Vagina (tissue), 2 donors: ENCODE measurements at regions not wholly inside any gene's neighbourhood (a gene's known extent, or its start where the extent isn't known, plus 50 kb on each side); places are given as distances from the start of the nearest gene placed in this dataset.

Source experiments
- DNase-seq, 2 donors: peaks; one replicate each; pipeline ENCODE4 v3.0.0-alpha.2; 2017; ENCODE audit errors: extremely low spot score in 2 of 2
- H3K27ac ChIP-seq: fragments of 200-600 bp; sonication (generic); one replicate; pipeline ENCODE4 v1.5.1; 2019
- H3K27me3 ChIP-seq: fragments of 200-600 bp; sonication (generic); one replicate; pipeline ENCODE4 v1.5.1; 2019
- H3K36me3 ChIP-seq, 2 donors: fragments of 200-600 bp; sonication (generic); one replicate each; pipeline ENCODE4 v1.5.1; 2017 to 2019
- H3K4me1 ChIP-seq: fragments of 200-600 bp; sonication (generic); one replicate; pipeline ENCODE4 v1.5.1; 2019
- H3K4me3 ChIP-seq, 2 donors: fragments of 200-600 bp; sonication (generic); 1 replicate in 1 of 2; 2 replicates in 1 of 2; pipeline ENCODE4 v1.5.1; 2016 to 2019
- H3K9me3 ChIP-seq: fragments of 200-600 bp; sonication (generic); one replicate; pipeline ENCODE4 v1.5.1; 2019
- CTCF ChIP-seq, 3 experiments: fragments of 450-650 bp in 2 of 3; fragments of 200-600 bp in 1 of 3; sonication (generic) in 1 of 3; IDR thresholded peaks; one replicate each; pipeline ENCODE4 v1.5.1; 2017 to 2019; ENCODE audit warnings: antibody characterized with exemption in 3 of 3, mild to moderate bottlenecking in 2 of 3, moderate library complexity in 2 of 3
- POLR2A ChIP-seq, 2 donors: fragments of 450-650 bp; IDR thresholded peaks; one replicate each; pipeline ENCODE4 v1.6.1; 2017; ENCODE audit warnings: antibody characterized with exemption in 2 of 2, mild to moderate bottlenecking in 2 of 2, moderate library complexity in 2 of 2
- POLR2AphosphoS5 ChIP-seq, 2 donors: sonication (generic); formaldehyde crosslinking; IDR thresholded peaks; one replicate each; pipeline ENCODE4 v1.9.0; 2017; ENCODE audit warnings: antibody characterized with exemption in 2 of 2, mild to moderate bottlenecking in 2 of 2, low read depth in 1 of 2; ENCODE audit not compliant: insufficient read depth in 1 of 2
- intact Hi-C: fragments of 100-400 bp; cut with DNase I; formaldehyde crosslinking; loops from one replicate; pipeline ENCODE4 v1.15.1; 2023

GRCh38 chr17:33398386-33398785 lies 105.3 kb upstream of the ASIC2 start:
- Histone ChIP-seq H3K4me3 (no peak overlapping the region), H3K9me3 (no peaks in the 10 kb centered on the region), H3K4me1 (no peaks in the 10 kb centered on the region), H3K36me3 (no peaks in the 10 kb centered on the region), H3K27ac (no peak overlapping the region), H3K27me3 (no peaks in the 10 kb centered on the region)
- intact Hi-C loops = no loop called here
- TF ChIP-seq CTCF (IDR thresholded peaks at IDR 0.05) = no peak
- TF ChIP-seq POLR2AphosphoS5 (IDR thresholded peaks at IDR 0.05; ENCODE audit: insufficient read depth in 1 of 2, low read depth in 1 of 2) = no peak
- TF ChIP-seq POLR2A (IDR thresholded peaks at IDR 0.05) = no peak
- no peak for DNase-seq

DNA sequence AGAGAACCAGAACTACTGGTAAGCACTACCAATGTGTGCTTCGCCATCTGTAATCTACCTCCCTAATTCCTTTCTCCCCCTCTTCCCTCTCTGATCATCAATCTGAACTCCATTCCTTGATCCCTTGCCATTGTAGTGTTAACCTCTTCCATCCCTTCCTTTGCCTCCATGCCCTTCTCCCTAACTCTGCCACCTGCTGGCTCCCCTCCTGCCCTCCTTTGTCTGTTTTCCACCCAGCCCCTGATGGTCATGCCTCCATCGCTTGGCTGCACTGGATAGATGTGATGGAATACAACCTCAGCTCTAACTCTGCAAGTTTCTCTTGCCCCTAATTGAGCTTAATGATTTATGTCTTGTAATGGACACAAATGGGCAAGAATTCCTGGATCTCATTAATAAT lies 108.2 kb upstream of the ASIC2 start:
- intact Hi-C loops = no loop called here
- Histone ChIP-seq H3K4me3 (no peak overlapping the region), H3K9me3 (no peaks in the 10 kb centered on the region), H3K36me3 (no peaks in the 10 kb centered on the region), H3K27me3 (no peaks in the 10 kb centered on the region), H3K4me1 (no peaks in the 10 kb centered on the region), H3K27ac (no peak overlapping the region)
- DNase-seq = no peak
- no peak for TF ChIP-seq CTCF (IDR thresholded peaks at IDR 0.05)

GRCh38 chr17:33403194-33403593 lies 110.1 kb upstream of the ASIC2 start:
- Histone ChIP-seq H3K9me3 (no peaks in the 10 kb centered on the region), H3K4me1 (no peaks in the 10 kb centered on the region), H3K4me3 (no peak overlapping the region), H3K27ac (no peak overlapping the region), H3K27me3 (no peaks in the 10 kb centered on the region), H3K36me3 (no peaks in the 10 kb centered on the region)
- DNase-seq = no peak
- intact Hi-C loops = no loop called here
- TF ChIP-seq POLR2A (IDR thresholded peaks at IDR 0.05) = no peak
- TF ChIP-seq POLR2AphosphoS5 (IDR thresholded peaks at IDR 0.05; ENCODE audit: insufficient read depth in 1 of 2, low read depth in 1 of 2) = no peak
- TF ChIP-seq CTCF (IDR thresholded peaks at IDR 0.05) = no peak

DNA sequence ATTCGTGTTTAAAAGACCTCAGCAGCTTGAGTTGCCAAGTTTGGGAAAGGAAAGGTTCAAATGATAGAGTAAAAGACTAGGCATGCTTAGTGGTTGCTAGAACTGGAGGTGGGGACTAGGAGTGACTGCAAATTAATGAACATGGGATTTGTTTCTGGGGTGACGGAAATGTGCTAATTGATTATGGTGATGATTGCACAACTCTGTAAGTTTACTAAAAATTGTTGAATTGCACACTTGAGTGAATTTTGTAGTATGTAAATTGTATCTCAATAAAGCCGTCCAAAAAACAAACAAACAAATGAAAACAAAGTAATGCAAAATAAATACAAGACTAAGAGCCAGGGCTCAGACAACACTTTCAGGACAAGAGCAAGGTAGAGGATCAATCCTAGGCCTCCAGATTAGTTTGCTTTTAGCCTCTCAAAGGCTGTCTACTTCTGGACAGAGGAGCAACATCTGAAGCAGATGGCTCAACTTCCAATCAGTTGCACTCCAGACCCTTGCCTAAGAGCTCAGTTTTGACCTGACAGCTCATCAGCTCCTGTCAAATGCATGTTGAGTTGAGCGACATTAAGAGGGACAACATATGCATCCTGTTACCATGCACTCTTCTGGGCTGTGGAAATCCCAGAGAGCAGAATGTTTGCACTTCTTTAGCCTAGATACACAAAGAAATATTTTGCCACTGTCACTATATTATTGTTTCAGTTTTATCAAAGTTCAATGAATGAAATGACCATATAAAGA lies 111.2 kb upstream of the ASIC2 start:
- Histone ChIP-seq H3K27ac (no peak overlapping the region), H3K9me3 (no peaks in the 10 kb centered on the region), H3K4me1 (no peaks in the 10 kb centered on the region), H3K4me3 (no peak overlapping the region), H3K36me3 (no peaks in the 10 kb centered on the region), H3K27me3 (no peaks in the 10 kb centered on the region)
- DNase-seq = no peak
- TF ChIP-seq POLR2AphosphoS5 (IDR thresholded peaks at IDR 0.05; ENCODE audit: insufficient read depth in 1 of 2, low read depth in 1 of 2) (no peak), CTCF (IDR thresholded peaks at IDR 0.05) (no peak), POLR2A (IDR thresholded peaks at IDR 0.05) (no peak)
- intact Hi-C loops = no loop called here

- no peak for DNase-seq
- Histone ChIP-seq H3K27me3 (no peaks in the 10 kb centered on the region), H3K27ac (no peak overlapping the region), H3K4me1 (no peaks in the 10 kb centered on the region), H3K4me3 (no peak overlapping the region), H3K36me3 (no peaks in the 10 kb centered on the region), H3K9me3 (no peaks in the 10 kb centered on the region)
- intact Hi-C loops = no loop called here
- TF ChIP-seq POLR2AphosphoS5 (IDR thresholded peaks at IDR 0.05; ENCODE audit: insufficient read depth in 1 of 2, low read depth in 1 of 2) (no peak), POLR2A (IDR thresholded peaks at IDR 0.05) (no peak), CTCF (IDR thresholded peaks at IDR 0.05) (no peak)
Observed at GRCh38 chr17:33416131-33416530, 123.0 kb upstream of the ASIC2 start.
